ENCODE measurements at regions not wholly inside any gene's neighbourhood (a gene's known extent, or its start where the extent isn't known, plus 50 kb on each side); places are given as distances from the start of the nearest gene placed in this dataset.

DNA sequence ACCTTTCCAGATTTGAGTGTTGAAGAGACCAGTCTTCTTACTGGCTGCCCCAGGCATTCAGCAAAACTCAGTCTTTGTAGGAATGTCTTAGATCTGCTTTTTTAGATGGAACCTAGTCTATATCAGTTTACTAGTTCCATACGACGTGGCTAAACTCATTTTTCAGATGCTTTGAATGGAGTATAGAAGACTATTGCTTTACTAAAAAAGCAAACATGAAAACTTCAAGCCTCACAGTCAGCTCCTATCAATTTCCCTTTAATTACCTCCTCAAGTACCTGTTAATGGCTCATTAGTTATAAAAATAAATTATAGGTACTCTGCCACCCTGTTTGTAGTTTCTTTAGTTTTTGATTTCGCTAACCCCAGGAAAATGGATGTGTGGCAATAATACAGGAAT, 63.0 kb upstream of the STOX2 start:
- DNase-seq (ENCODE audit: low read depth): no peak
- TF ChIP-seq, protein P1, sequence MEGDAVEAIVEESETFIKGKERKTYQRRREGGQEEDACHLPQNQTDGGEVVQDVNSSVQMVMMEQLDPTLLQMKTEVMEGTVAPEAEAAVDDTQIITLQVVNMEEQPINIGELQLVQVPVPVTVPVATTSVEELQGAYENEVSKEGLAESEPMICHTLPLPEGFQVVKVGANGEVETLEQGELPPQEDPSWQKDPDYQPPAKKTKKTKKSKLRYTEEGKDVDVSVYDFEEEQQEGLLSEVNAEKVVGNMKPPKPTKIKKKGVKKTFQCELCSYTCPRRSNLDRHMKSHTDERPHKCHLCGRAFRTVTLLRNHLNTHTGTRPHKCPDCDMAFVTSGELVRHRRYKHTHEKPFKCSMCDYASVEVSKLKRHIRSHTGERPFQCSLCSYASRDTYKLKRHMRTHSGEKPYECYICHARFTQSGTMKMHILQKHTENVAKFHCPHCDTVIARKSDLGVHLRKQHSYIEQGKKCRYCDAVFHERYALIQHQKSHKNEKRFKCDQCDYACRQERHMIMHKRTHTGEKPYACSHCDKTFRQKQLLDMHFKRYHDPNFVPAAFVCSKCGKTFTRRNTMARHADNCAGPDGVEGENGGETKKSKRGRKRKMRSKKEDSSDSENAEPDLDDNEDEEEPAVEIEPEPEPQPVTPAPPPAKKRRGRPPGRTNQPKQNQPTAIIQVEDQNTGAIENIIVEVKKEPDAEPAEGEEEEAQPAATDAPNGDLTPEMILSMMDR (conservative IDR thresholded peaks at IDR 0.05; ENCODE audit: low read depth, low read length): no peak
- no peak overlapping the region for H3K4me3 ChIP-seq (ENCODE audit: low read depth, low read length)

DNA sequence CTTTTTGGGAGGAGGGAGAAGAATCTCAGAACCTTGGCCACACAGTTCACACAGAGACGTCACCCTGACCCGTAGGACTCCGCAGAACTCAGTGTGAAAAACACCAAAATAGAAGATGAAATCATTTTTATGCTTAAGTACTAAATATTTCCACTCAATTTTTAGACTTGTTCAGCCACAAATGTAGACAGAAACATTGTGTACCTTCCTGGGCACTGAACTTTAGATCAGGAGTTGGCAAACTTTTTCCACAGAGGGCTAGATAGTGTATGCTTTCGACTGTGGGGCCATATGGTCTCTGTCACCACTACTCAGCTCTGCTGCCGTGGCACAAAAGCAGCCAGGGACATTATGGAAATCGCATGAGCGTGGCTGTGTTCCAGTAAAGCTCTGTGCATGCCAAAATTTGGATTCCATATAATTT, 61.8 kb upstream of the STOX2 start:
- DNase-seq (ENCODE audit: low read depth): no peak
- TF ChIP-seq, protein P1 (conservative IDR thresholded peaks at IDR 0.05; ENCODE audit: low read depth, low read length): no peak
- H3K4me3 ChIP-seq (ENCODE audit: low read depth, low read length): no peak overlapping the region

DNA sequence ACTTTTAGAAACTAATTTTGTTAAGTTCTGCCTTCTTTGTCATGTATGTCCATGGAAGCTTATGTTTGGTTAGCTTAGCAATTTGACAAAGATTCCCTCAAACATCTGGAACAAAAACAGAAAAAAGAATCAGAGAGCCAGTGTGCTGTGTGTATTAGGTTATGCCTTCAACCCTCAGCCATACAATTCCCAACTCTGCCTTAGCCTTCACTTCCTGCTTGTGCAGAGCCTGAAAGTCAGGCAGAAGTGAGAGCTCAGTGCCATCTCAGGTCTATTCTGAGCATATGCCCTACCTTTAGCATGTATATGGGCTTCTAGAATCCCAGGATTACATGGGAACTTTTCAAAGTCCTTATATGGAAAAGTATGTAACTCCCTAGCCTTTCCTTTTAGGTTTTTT, 58.2 kb upstream of the STOX2 start:
- DNase-seq (ENCODE audit: low read depth): no peak
- H3K4me3 ChIP-seq (ENCODE audit: low read depth, low read length): no peak overlapping the region
- TF ChIP-seq, protein P1 (conservative IDR thresholded peaks at IDR 0.05; ENCODE audit: low read depth, low read length): no peak

DNA sequence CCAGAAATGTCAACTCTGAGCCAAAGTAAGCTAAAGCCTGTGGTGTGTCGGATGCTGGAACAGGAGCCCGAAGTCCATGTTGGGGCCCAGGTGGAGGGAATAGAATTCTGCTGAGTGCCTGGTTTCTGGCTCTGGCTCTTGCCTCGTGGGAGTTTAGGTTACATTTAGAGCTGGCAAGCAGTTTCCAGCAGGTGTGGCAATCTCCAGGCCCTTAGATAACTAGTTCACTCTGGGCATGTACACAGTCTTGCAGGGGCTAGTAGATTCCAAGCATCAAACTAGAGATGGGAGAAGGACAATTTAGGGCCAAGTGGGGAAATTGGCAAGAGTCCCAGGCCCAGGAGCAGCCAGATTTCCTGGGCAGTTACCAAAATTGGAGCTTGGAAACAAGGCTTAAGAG, 56.3 kb upstream of the STOX2 start:
- no peak overlapping the region for H3K4me3 ChIP-seq (ENCODE audit: low read depth, low read length)
- TF ChIP-seq, protein P1 (conservative IDR thresholded peaks at IDR 0.05; ENCODE audit: low read depth, low read length): no peak
- DNase-seq (ENCODE audit: low read depth): no peak

DNA sequence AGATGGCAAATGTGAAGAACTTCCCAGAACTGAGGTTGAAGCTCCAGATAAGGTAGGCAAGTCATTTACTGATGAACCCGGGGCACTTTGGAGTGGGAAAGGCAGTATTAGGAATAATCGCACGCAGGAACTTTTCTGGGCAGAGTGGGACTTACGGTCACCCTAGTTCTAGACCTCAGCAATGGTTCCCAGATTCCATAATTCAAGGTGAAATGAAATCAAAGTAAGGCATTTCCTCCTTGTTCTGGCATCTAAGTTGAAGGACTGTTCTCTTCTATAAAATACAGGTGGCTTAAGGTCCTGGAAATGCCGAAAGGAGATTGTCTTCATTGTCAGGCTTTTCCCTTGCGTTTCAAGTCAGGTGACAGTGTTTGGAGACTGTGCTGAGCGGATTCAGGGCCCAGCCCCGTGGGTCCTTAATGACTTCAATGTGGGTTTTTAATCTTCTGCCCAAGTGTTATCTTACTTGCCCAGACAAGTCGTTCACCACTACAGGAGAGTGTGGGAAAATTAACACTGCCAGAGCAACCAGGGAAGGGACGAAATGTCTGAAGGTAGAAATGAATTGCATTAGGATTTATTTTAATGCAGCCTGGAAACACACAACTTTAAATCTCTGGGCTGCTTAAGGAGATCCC, 52.1 kb upstream of the STOX2 start:
- TF ChIP-seq, protein P1 (conservative IDR thresholded peaks at IDR 0.05; ENCODE audit: low read depth, low read length): no peak
- DNase-seq (ENCODE audit: low read depth): no peak
- H3K4me3 ChIP-seq (ENCODE audit: low read depth, low read length): no peak overlapping the region

DNA sequence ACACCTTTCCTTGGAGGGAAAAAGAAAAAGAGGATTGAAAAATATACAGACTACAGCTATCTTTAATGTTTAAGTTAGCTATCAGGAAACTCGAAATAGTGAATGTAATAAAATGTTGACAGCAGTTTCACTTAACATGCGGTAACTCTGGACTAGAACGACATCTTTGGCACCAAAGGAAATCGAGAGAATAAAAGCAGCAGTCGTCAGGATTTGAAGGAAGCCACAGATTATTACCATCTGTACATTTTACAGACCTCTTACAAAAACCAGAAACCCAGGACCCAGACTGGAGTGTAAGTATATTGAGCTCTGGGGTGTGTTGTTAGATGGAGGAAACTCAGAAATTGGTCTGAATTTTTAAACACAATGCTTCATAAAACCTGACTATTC, 51.6 kb upstream of the STOX2 start:
- no peak overlapping the region for H3K4me3 ChIP-seq (ENCODE audit: low read depth, low read length)
- TF ChIP-seq, protein P1 (conservative IDR thresholded peaks at IDR 0.05; ENCODE audit: low read depth, low read length): no peak
- DNase-seq (ENCODE audit: low read depth): no peak
